Ishikawa (cell line): ENCODE measurements at regions not wholly inside any gene's neighbourhood (a gene's known extent, or its start where the extent isn't known, plus 50 kb on each side); places are given as distances from the start of the nearest gene placed in this dataset.

Experiments used
- CREB1 ChIP-seq: IDR thresholded peaks from 2 replicates; pipeline ENCODE4 v1.6.1; 2012; ENCODE audit warnings: low read depth
- EGR1 ChIP-seq: IDR thresholded peaks from 2 replicates; pipeline ENCODE4 v1.6.1; 2012
- EP300 ChIP-seq: IDR thresholded peaks from 2 replicates; pipeline ENCODE4 v1.6.1; 2012; ENCODE audit warnings: borderline replicate concordance
- FOXM1 ChIP-seq: IDR thresholded peaks from 2 replicates; pipeline ENCODE4 v1.6.1; 2012; ENCODE audit warnings: low read depth, borderline replicate concordance
- RAD21 ChIP-seq: IDR thresholded peaks from 2 replicates; pipeline ENCODE4 v1.6.1; 2012; ENCODE audit warnings: low read depth
- REST ChIP-seq: IDR thresholded peaks from 2 replicates; pipeline ENCODE4 v1.6.1; 2012; ENCODE audit warnings: low read depth, mild to moderate bottlenecking
- TAF1 ChIP-seq: IDR thresholded peaks from 2 replicates; pipeline ENCODE4 v1.6.1; 2012; ENCODE audit warnings: low read depth, mild to moderate bottlenecking
- TCF12 ChIP-seq: IDR thresholded peaks from 2 replicates; pipeline ENCODE4 v1.6.1; 2012; ENCODE audit warnings: low read depth
- TEAD4 ChIP-seq: IDR thresholded peaks from 2 replicates; pipeline ENCODE4 v1.6.1; 2012
- YY1 ChIP-seq: IDR thresholded peaks from 2 replicates; pipeline ENCODE4 v1.6.1; 2012; ENCODE audit warnings: low read depth
- TF ChIP-seq, protein P1 (sequence below): IDR thresholded peaks from 2 replicates; pipeline ENCODE4 v1.6.1; 2012
- TF ChIP-seq, protein P2 (sequence below): IDR thresholded peaks from 2 replicates; pipeline ENCODE4 v1.6.1; 2012

- TF ChIP-seq RAD21 (no peak), CREB1 (no peak), FOXM1 (no peak), TCF12 (no peak), YY1 (no peak), TAF1 (no peak), EGR1 (no peak), TEAD4 (no peak), EP300 (no peak), REST (no peak)
- TF ChIP-seq, protein P1, sequence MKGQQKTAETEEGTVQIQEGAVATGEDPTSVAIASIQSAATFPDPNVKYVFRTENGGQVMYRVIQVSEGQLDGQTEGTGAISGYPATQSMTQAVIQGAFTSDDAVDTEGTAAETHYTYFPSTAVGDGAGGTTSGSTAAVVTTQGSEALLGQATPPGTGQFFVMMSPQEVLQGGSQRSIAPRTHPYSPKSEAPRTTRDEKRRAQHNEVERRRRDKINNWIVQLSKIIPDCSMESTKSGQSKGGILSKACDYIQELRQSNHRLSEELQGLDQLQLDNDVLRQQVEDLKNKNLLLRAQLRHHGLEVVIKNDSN: no peak
- TF ChIP-seq, protein P2, sequence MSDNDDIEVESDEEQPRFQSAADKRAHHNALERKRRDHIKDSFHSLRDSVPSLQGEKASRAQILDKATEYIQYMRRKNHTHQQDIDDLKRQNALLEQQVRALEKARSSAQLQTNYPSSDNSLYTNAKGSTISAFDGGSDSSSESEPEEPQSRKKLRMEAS: no peak
These were observed 61.2 kb upstream of the ARGLU1 start for GRCh38 chr13:106628936-106629659.
